ENCODE measurements at regions not wholly inside any gene's neighbourhood (a gene's known extent, or its start where the extent isn't known, plus 50 kb on each side); places are given as distances from the start of the nearest gene placed in this dataset.
"Not testable (repeated sequence)": the region's sequence is repeated elsewhere in the genome, so short reads cannot be mapped to it uniquely, and the experiment has no call there.

GRCh38 chr2:215889240-215889969, 123.9 kb downstream of the MREG start:
- in situ Hi-C loops (cut with MboI; ENCODE audit: low pct_unique_long_range_greater_than_20kb, low sequenced_read_pairs); DNase-seq: not testable (repeated sequence)

- no peak for DNase-seq
- in situ Hi-C loops (cut with MboI; ENCODE audit: low pct_unique_long_range_greater_than_20kb, low sequenced_read_pairs): no loop called here
These were observed 124.7 kb downstream of the MREG start for GRCh38 chr2:215888680-215889079.

- in situ Hi-C loops (cut with MboI; ENCODE audit: low pct_unique_long_range_greater_than_20kb, low sequenced_read_pairs): no loop called here
- DNase-seq: no peak
These were observed 126.0 kb downstream of the MREG start for GRCh38 chr2:215887303-215887702.

GRCh38 chr2:215886022-215886421, 127.3 kb downstream of the MREG start:
- in situ Hi-C loops (cut with MboI; ENCODE audit: low pct_unique_long_range_greater_than_20kb, low sequenced_read_pairs): no loop called here
- no peak for DNase-seq

- in situ Hi-C loops (cut with MboI; ENCODE audit: low pct_unique_long_range_greater_than_20kb, low sequenced_read_pairs): no loop called here
- DNase-seq: no peak
These were observed 127.8 kb downstream of the MREG start for GRCh38 chr2:215885536-215885935.

- in situ Hi-C loops (cut with MboI; ENCODE audit: low pct_unique_long_range_greater_than_20kb, low sequenced_read_pairs): no loop called here
- DNase-seq: no peak
These were observed 128.8 kb downstream of the MREG start for GRCh38 chr2:215884451-215885087.

- no peak for DNase-seq
- in situ Hi-C loops (cut with MboI; ENCODE audit: low pct_unique_long_range_greater_than_20kb, low sequenced_read_pairs): no loop called here
These were observed 129.6 kb downstream of the MREG start for GRCh38 chr2:215883799-215884198.

GRCh38 chr2:215882689-215883088, 130.7 kb downstream of the MREG start:
- no peak for DNase-seq
- in situ Hi-C loops (cut with MboI; ENCODE audit: low pct_unique_long_range_greater_than_20kb, low sequenced_read_pairs): no loop called here

GRCh38 chr2:215881582-215881981, 131.8 kb downstream of the MREG start:
- in situ Hi-C loops (cut with MboI; ENCODE audit: low pct_unique_long_range_greater_than_20kb, low sequenced_read_pairs): no loop called here
- no peak for DNase-seq

GRCh38 chr2:215880970-215881369, 132.4 kb downstream of the MREG start:
- DNase-seq: no peak
- in situ Hi-C loops (cut with MboI; ENCODE audit: low pct_unique_long_range_greater_than_20kb, low sequenced_read_pairs): no loop called here

GRCh38 chr2:215879977-215880940, 133.1 kb downstream of the MREG start:
- DNase-seq: no peak
- in situ Hi-C loops (cut with MboI; ENCODE audit: low pct_unique_long_range_greater_than_20kb, low sequenced_read_pairs): no loop called here

GRCh38 chr2:215879331-215879730, 134.0 kb downstream of the MREG start:
- no peak for DNase-seq
- in situ Hi-C loops (cut with MboI; ENCODE audit: low pct_unique_long_range_greater_than_20kb, low sequenced_read_pairs): no loop called here

GRCh38 chr2:215878476-215879063, 134.8 kb downstream of the MREG start:
- in situ Hi-C loops (cut with MboI; ENCODE audit: low pct_unique_long_range_greater_than_20kb, low sequenced_read_pairs): no loop called here
- DNase-seq: no peak

- in situ Hi-C loops (cut with MboI; ENCODE audit: low pct_unique_long_range_greater_than_20kb, low sequenced_read_pairs): no loop called here
- no peak for DNase-seq
These were observed 136.5 kb downstream of the MREG start for GRCh38 chr2:215876937-215877238.

GRCh38 chr2:215876139-215876936, 137.0 kb downstream of the MREG start:
- in situ Hi-C loops (cut with MboI; ENCODE audit: low pct_unique_long_range_greater_than_20kb, low sequenced_read_pairs): no loop called here
- DNase-seq: no peak

- in situ Hi-C loops (cut with MboI; ENCODE audit: low pct_unique_long_range_greater_than_20kb, low sequenced_read_pairs): no loop called here
- DNase-seq: no peak
These were observed 138.9 kb downstream of the MREG start for GRCh38 chr2:215874418-215874817.

- no peak for DNase-seq
- in situ Hi-C loops (cut with MboI; ENCODE audit: low pct_unique_long_range_greater_than_20kb, low sequenced_read_pairs): no loop called here
These were observed 142.4 kb downstream of the MREG start for GRCh38 chr2:215870986-215871385.

- in situ Hi-C loops (cut with MboI; ENCODE audit: low pct_unique_long_range_greater_than_20kb, low sequenced_read_pairs): no loop called here
- no peak for DNase-seq
These were observed 143.3 kb downstream of the MREG start for GRCh38 chr2:215870088-215870490.
